C1 segment of cervical spinal cord (tissue), 14 donors: ENCODE measurements at regions not wholly inside any gene's neighbourhood (a gene's known extent, or its start where the extent isn't known, plus 50 kb on each side); places are given as distances from the start of the nearest gene placed in this dataset.

Experiments used
- DNase-seq, 14 donors: peaks; one replicate each; lab custom pipeline; 2025; lab: John Stamatoyannopoulos, UW

DNA sequence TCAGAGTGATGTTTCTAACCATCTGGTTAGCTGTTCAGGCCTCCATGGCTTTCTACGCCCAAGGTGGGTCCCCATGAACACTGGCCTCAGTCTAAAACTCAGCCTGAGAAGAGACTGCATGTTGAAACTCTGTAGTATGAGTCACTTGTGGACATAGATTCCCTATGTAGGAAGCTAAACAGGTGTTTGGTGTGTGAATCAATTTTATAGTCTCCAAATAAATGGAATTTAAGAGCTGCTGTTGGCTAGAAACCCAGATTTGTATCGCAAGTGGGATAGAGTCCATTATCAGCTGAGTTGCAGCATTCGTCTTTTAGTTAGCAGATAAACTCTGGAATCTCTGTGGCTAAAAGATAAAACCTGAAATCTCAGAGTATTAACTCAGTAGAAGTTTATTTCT, 131.4 kb downstream of the KCNS3 start:
- no peak for DNase-seq

DNA sequence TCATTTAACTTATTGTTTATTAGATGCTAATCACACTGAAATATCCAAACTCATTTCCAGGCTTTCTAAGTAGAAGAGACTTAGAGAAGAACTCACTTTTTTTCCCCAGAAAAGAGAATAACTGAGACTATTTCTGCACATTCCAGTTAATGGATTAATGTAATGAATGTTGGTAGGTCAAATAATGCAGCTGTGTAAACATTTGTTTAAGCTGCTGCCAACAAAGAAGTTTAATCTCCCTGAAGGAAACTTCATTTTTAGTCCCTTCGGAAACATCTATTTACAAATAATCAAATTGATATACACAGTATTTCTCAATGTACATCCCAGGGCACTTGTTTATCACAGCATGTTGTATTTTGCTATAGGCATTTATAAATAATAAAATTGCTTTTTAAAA, 126.9 kb downstream of the KCNS3 start:
- DNase-seq, result no peak

DNA sequence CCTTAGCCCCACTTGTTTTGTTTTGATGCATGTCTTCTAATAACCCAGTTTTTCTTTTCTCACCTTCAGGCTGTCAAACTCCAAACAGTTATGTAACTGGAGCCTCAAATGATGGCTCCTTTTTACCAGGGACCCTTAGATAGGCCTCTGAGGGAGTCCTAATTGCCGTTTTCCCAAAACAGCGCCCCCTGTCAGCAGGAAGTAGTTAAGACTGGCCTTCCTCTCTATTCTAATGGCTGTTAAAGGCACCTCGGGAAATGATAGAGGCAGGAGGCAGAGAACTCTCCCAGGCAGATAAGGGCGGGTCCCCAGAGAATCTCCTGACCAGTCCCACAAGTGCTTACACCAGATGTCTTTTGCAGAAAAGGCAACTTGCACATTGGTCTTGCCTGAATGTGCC, 123.2 kb downstream of the KCNS3 start:
- no peak for DNase-seq

DNA sequence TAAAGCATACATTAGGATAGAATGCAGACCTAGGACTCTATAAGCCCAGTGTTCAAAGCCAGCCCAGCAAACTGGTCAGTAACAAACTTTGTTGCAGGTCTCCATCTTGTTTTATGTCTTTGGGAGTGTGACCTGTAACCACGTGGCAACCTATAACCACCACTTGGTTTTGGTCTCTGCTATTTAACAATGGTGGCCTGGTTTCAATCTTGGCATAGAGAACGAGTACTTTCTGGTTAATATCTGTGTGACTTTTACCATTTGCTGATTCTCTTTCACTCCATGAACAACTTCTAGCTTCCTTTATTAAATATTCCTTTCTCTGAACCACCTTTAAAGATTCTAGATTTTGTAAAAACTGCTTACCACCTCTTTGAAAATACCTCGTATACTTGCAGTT, 118.5 kb downstream of the KCNS3 start:
- no peak for DNase-seq

DNA sequence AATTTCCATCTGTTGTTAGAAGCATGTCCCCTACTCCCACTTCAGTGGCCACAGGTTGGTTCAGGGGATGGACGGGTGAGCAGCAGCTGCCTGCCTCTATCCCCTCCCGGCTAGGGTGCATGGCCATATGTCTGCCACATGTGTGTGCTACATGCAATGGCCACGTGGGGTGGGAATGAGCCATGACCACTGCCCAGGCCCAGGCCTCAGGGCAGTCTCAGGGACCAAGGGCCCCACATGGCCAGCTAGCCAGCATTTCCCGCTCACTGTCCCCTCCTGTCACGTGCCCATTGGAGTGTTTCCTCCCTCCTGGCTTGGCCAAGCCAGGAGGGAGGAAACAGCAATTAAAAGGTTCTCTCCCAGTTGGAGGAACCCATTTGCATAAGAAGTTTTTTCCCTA, 117.1 kb downstream of the KCNS3 start:
- no peak for DNase-seq
